ENCODE measurements at regions not wholly inside any gene's neighbourhood (a gene's known extent, or its start where the extent isn't known, plus 50 kb on each side); places are given as distances from the start of the nearest gene placed in this dataset.

DNA sequence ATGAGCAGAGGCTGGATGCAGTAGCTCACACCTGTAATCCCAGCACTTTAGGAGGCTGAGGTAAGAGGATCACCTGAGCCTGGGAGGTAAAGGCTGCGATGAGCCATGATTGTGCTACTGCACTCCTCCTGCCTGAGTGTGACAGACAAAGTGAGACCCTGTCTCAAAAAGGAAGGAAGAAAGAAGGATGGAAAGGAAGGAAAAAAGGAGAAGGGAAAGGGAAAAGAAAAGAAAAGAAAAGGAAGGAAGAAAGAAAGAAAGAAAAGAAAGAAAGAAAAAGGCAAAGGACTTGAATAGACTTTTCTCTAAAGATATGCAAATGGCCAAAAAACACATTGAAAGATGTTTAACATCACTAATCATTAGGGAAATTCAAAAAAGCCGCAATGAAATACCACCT, 215.3 kb upstream of the MYLIP start:
- no peaks in the 10 kb centered on the region for H3K27me3 ChIP-seq
- H3K36me3 ChIP-seq (replicated peaks in 1 of 2; ENCODE audit: insufficient read depth in 1 of 2, low read depth in 2 of 2) = no peaks in the 10 kb centered on the region
- H3K9me3 ChIP-seq = no peaks in the 10 kb centered on the region
- 97 to 100% methylated on average over 2 of the region's 2 CpGs for WGBS, 2 donors
- H3K4me3 ChIP-seq = no peak overlapping the region
- DNase-seq = no peak
- H3K4me1 ChIP-seq = peaks cover under 1% of the 10 kb centered on the region
- H3K27ac ChIP-seq = no peak overlapping the region
- no peak for ATAC-seq
- no peak for TF ChIP-seq POLR2A (IDR thresholded peaks at IDR 0.05)
- TF ChIP-seq, protein P1, sequence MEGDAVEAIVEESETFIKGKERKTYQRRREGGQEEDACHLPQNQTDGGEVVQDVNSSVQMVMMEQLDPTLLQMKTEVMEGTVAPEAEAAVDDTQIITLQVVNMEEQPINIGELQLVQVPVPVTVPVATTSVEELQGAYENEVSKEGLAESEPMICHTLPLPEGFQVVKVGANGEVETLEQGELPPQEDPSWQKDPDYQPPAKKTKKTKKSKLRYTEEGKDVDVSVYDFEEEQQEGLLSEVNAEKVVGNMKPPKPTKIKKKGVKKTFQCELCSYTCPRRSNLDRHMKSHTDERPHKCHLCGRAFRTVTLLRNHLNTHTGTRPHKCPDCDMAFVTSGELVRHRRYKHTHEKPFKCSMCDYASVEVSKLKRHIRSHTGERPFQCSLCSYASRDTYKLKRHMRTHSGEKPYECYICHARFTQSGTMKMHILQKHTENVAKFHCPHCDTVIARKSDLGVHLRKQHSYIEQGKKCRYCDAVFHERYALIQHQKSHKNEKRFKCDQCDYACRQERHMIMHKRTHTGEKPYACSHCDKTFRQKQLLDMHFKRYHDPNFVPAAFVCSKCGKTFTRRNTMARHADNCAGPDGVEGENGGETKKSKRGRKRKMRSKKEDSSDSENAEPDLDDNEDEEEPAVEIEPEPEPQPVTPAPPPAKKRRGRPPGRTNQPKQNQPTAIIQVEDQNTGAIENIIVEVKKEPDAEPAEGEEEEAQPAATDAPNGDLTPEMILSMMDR (IDR thresholded peaks at IDR 0.05) = no peak
- intact Hi-C loops (cut with DNase I) = no loop called here

DNA sequence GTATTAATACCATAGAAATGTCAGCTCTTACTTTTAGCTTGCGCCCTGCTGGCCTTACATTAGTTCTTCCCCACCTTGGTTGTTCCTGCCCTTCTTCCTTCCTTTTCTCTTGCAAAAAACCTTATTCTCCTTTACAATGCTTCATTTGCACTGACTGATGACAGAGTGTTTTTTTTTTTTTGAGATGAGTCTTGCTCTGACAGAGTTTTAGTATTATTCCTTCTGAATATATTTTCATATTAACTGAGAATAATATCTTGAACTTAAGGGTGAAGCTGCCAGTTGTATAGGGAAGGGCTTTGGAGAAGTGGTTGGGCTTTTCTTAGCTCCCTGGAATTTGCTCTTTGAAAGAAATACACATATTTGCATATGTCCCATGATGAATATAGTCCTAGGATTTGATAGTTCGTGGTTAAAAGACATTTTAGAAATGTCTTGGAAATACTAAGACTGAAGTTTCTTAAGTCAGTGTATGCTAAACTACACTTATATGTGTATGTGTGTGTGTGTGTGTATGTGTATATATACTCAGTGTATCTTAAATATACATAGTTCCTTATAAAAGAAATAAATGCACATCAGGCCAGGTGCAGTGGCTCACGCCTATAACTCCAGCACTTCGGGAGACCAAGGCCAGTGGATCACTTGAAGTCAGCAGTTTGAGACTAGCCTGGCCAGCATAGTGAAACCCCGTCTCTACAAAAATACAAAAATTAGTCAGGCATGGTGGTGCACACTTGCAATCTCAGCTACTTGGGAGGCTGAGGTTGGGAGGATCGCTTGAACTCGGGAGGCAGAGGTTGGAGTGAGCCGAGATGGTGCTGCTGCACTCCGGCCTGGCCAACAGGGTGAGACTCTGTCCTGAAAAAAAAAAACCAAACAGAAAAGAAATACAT, 216.1 kb upstream of the MYLIP start:
- intact Hi-C loops (cut with DNase I) = no loop called here
- no peak for TF ChIP-seq POLR2A (IDR thresholded peaks at IDR 0.05)
- TF ChIP-seq, protein P1 (IDR thresholded peaks at IDR 0.05) = no peak
- Histone ChIP-seq H3K27me3 (no peaks in the 10 kb centered on the region), H3K9me3 (no peaks in the 10 kb centered on the region), H3K4me1 (peaks cover 6% of the 10 kb centered on the region), H3K4me3 (no peak overlapping the region), H3K36me3 (replicated peaks in 1 of 2; ENCODE audit: insufficient read depth in 1 of 2, low read depth in 2 of 2) (no peaks in the 10 kb centered on the region), H3K27ac (no peak overlapping the region)
- DNase-seq = no peak
- WGBS, 2 donors = 81 to 91% methylated on average over 9 of the region's 9 CpGs
- no peak for ATAC-seq

DNA sequence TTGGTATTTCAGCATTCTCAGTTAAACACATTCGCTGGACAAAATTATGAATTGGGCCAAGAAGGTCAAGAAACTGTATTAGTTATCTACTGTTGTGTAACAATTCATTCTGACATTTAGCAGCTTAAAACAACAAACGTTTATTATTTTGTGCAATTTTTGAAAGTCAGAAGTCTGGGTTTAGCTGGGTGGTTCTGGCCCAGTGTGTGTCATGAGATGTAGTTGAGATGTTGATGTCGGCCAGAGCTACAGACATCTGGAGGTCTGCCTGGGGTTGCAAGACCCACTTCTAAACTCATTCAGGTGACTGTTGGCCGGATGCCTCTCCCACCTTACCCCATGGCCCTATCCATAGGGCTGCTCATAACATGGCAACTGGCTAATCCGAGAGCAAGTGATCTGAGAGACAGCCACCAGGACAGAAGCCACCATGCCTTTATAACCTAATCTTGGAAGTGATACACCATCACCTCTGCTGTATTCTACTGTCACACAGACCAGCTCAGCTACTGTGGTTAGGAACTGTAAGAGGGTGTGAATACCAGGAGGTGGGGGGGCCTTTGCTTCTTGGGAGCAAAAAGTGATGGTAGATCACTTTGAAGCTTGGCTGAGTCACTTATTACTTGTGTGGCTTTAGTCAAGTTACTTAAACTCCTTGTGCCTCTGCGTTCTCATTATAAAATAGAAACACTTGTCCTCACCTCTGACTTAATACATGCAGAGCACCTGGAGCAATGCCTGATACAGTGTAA, 217.0 kb upstream of the MYLIP start:
- ATAC-seq (no peak), DNase-seq (no peak)
- 84 to 88% methylated on average over 6 of the region's 6 CpGs for WGBS, 2 donors
- Histone ChIP-seq H3K9me3 (no peaks in the 10 kb centered on the region), H3K36me3 (replicated peaks in 1 of 2; ENCODE audit: insufficient read depth in 1 of 2, low read depth in 2 of 2) (no peaks in the 10 kb centered on the region), H3K27me3 (no peaks in the 10 kb centered on the region), H3K4me3 (no peak overlapping the region), H3K27ac (no peak overlapping the region), H3K4me1 (peaks cover 6% of the 10 kb centered on the region)
- intact Hi-C loops (cut with DNase I) = no loop called here
- TF ChIP-seq, protein P1 (IDR thresholded peaks at IDR 0.05) = no peak
- no peak for TF ChIP-seq POLR2A (IDR thresholded peaks at IDR 0.05)

DNA sequence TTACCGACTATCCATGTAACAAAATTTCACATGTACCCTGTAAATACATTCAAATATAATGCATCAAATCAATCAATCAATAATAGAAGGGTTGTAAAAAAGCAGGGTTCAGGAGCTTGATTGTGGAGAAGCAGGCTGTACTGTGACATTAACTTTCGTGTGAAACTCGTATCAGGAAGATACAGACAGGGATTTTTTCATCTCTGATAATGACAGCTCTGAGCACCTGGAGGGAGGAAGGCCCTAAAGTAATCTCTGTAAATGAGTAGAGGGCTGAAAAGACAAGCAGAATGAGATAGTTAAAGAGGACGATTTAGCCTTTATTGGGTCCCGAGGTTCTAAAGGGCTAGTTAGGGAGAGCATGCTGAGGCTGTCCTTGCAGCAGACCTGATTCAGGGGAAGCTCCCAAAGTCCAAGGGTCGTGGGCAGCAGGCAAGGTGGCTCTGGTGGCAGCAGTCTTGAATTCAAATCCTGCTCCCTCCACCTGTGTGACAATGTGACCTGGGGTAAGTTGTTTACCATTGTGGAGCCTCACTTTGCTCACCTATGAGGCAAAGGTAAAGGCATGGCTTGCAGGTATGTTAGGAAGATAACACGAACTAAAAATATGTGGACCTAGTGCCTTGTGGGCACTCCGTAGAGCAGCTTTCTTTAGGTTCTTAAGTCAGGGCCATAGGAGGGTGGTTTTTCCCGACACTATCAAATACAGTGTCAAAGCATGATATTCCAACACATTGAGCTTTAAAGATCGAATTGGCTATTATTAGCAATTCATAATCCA, 219.4 kb upstream of the MYLIP start:
- intact Hi-C loops (cut with DNase I) = no loop called here
- Histone ChIP-seq H3K4me1 (peaks cover 6% of the 10 kb centered on the region), H3K36me3 (replicated peaks in 1 of 2; ENCODE audit: insufficient read depth in 1 of 2, low read depth in 2 of 2) (no peaks in the 10 kb centered on the region), H3K27ac (no peak overlapping the region), H3K9me3 (no peaks in the 10 kb centered on the region), H3K4me3 (no peak overlapping the region), H3K27me3 (no peaks in the 10 kb centered on the region)
- DNase-seq (no peak), ATAC-seq (no peak)
- no peak for TF ChIP-seq POLR2A (IDR thresholded peaks at IDR 0.05)
- TF ChIP-seq, protein P1 (IDR thresholded peaks at IDR 0.05) = no peak
- 84 to 87% methylated on average over 10 of the region's 10 CpGs for WGBS, 2 donors

Measured in body of pancreas (tissue), 4 donors.